Subcutaneous abdominal adipose tissue (tissue), 5 donors: ENCODE measurements at regions not wholly inside any gene's neighbourhood (a gene's known extent, or its start where the extent isn't known, plus 50 kb on each side); places are given as distances from the start of the nearest gene placed in this dataset.

Experiments
- H3K27ac ChIP-seq: one replicate; pipeline ENCODE4 v1.7.0; 2013; ENCODE audit warnings: low read depth, mild to moderate bottlenecking, inconsistent platforms, low read length, moderate library complexity
- H3K27me3 ChIP-seq, 5 donors: one replicate each; pipeline ENCODE4 v1.7.0; 2013; ENCODE audit warnings: low read length in 5 of 5, inconsistent platforms in 1 of 5; ENCODE audit not compliant: control insufficient read depth in 5 of 5, insufficient read depth in 4 of 5
- H3K36me3 ChIP-seq, 5 donors: one replicate each; pipeline ENCODE4 v1.7.0; 2013; ENCODE audit warnings: low read length in 5 of 5; ENCODE audit not compliant: control insufficient read depth in 5 of 5, insufficient read depth in 5 of 5
- H3K4me1 ChIP-seq, 5 donors: one replicate each; pipeline ENCODE4 v1.7.0; 2013; ENCODE audit warnings: low read length in 5 of 5, mild to moderate bottlenecking in 3 of 5, moderate library complexity in 1 of 5; ENCODE audit not compliant: control insufficient read depth in 5 of 5, insufficient read depth in 5 of 5
- H3K4me3 ChIP-seq, 5 donors: one replicate each; pipeline ENCODE4 v1.7.0; 2013; ENCODE audit warnings: low read length in 5 of 5, low read depth in 1 of 5
- H3K9ac ChIP-seq, 5 donors: one replicate each; pipeline ENCODE4 v1.7.0; 2013; ENCODE audit warnings: low read length in 5 of 5, mild to moderate bottlenecking in 4 of 5, moderate library complexity in 3 of 5
- H3K9me3 ChIP-seq, 5 donors: one replicate each; pipeline ENCODE4 v1.7.0; 2013; ENCODE audit warnings: low read length in 5 of 5; ENCODE audit not compliant: control insufficient read depth in 5 of 5
- donor health status: healthy.
- donor health status: healthy.
- donor health status: healthy.
- donor health status: healthy.
- donor health status: healthy.

DNA sequence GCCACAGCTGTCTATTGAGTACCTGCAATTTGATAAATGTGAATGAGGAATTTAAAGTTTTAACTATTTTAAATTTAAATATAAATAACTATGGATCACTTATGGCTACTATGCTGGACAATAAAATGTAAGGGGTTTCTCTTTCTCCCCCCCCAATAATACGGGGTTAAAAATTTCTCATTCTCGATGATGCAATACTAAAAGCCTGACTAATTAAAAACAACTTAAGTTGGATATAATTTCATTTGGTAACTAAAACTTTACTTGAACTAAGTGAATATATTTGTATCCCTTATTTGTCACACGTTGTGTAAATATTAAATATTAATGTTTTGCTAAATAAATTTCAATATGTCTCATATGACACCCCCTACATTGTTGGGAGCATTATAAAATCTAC is 297.3 kb downstream of the GRB14 start:
- H3K36me3 ChIP-seq: no peaks in the 10 kb centered on the region

DNA sequence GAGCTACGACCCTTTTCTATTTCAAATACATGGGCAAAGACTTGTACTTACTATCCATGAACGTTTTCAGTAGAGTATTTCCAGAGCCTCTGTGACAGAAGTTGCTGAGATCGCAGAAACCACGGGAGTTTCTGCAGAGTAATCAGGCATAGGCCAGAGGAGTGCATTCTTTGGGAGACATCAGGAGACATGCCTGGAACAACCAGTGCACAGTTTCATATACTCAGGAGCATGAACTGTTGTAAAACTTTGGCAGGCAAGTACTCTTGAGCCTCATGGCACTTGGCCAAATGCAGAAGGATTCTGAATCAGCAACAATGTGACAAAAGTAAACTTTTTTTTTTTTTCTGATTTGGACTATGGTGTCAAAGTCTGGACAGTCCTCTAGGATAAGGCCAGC is 307.1 kb downstream of the GRB14 start:
- no peak overlapping the region for H3K4me3 ChIP-seq
- H3K9me3 ChIP-seq: no peaks in the 10 kb centered on the region
- no peaks in the 10 kb centered on the region for H3K36me3 ChIP-seq
- peaks cover 0 to 5% (median 0%) of the 10 kb centered on the region in 5 donors for H3K4me1 ChIP-seq
- H3K27me3 ChIP-seq: no peaks in the 10 kb centered on the region
- no peak overlapping the region for H3K27ac ChIP-seq
- no peak overlapping the region for H3K9ac ChIP-seq

More for the DNA sequence above, 297.3 kb downstream of the GRB14 start:
- Histone ChIP-seq H3K9me3 (peaks cover 0 to 21% (median 8%) of the 10 kb centered on the region in 5 donors), H3K4me1 (no peaks in the 10 kb centered on the region), H3K4me3 (no peak overlapping the region), H3K27me3 (no peaks in the 10 kb centered on the region), H3K9ac (no peak overlapping the region), H3K27ac (no peak overlapping the region)

DNA sequence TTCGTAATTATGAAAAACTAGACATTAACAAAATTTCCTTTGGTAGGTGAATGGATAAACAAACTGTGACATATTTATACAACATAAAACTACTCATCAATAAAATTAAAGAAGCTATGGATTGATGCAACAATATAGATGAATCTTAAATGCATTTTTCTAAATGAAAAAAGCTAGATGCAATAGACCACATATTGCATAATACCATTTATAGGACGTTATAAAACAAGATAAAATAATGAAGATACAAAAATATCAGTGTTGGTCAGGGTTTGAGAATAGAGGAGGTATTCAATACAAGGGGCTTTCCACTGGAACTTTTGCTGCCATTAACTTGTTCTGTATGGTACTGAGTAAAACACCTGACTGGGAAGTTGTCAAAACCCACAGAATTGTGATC is 314.4 kb downstream of the GRB14 start:
- H3K4me3 ChIP-seq: no peak overlapping the region
- H3K4me1 ChIP-seq: no peaks in the 10 kb centered on the region

DNA sequence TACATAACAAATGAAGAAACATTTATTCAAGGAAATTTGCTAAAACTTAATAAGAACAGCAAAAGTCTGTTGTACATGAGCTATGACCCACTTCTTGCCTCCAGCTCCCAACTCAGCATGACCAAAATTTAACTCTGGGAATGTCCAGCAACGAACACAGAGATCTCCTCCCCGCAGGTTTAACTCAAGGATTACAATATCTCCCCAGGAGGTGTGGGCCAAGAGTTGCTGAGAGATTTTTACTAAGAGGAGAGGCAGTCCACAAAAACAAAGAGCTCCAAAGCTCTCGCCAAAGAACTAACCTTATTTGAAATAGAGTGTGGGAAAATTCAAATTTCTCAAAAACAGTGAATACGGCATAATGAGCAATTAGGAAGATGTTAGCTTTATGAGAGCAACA is 318.5 kb downstream of the GRB14 start:
- no peak overlapping the region for H3K4me3 ChIP-seq
- no peaks in the 10 kb centered on the region for H3K27me3 ChIP-seq
- H3K27ac ChIP-seq: no peak overlapping the region
- H3K9me3 ChIP-seq: no peaks in the 10 kb centered on the region
- no peak overlapping the region for H3K9ac ChIP-seq
- H3K4me1 ChIP-seq: no peaks in the 10 kb centered on the region
- no peaks in the 10 kb centered on the region for H3K36me3 ChIP-seq

More for the DNA sequence above, 314.4 kb downstream of the GRB14 start:
- Histone ChIP-seq H3K27ac (no peak overlapping the region), H3K9ac (no peak overlapping the region), H3K9me3 (no peaks in the 10 kb centered on the region), H3K27me3 (no peaks in the 10 kb centered on the region), H3K36me3 (no peaks in the 10 kb centered on the region)

DNA sequence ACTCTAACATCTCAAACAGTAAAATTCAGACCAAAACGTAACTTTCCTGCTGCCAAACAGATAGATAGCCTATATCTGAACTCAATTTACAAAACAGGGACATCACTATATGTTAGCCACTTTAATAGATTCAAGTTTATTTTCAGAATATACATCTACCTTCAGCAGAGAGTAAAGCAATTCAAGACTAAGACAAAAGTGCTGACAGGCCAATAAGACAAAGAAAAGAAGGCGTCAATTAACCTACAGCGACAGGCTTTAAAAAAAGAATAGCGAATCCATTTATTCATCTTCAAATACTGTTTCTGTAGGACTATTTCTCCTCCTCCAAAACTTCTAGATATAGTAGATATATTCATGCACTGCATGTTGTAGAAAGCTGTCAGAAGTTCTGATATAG is 333.0 kb downstream of the GRB14 start:
- no peaks in the 10 kb centered on the region for H3K36me3 ChIP-seq
- no peak overlapping the region for H3K27ac ChIP-seq
- H3K27me3 ChIP-seq: no peaks in the 10 kb centered on the region
- no peak overlapping the region for H3K9ac ChIP-seq
- no peaks in the 10 kb centered on the region for H3K9me3 ChIP-seq
- no peaks in the 10 kb centered on the region for H3K4me1 ChIP-seq
- H3K4me3 ChIP-seq: no peak overlapping the region

DNA sequence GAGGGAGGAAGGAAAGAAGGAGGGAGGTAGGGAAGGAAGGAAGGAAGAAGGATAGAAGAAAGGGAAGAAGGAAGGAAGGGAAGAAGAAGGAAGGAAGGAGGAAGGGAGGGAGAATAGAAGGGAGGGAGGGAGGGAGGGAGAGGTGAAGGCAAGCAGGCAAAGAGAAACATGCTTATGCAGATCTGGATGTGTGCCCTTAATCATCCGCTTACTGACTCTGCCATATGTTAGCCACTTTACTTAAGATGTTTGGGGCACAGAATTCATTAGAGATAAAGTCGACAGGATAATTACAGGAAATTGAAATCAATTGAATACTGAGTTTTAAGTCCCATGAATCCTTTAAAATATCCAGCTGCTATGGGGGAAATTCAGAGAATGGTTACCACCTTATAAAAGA is 334.2 kb downstream of the GRB14 start:
- no peaks in the 10 kb centered on the region for H3K36me3 ChIP-seq
- no peak overlapping the region for H3K27ac ChIP-seq
- H3K9me3 ChIP-seq: no peaks in the 10 kb centered on the region
- no peaks in the 10 kb centered on the region for H3K4me1 ChIP-seq
- no peaks in the 10 kb centered on the region for H3K27me3 ChIP-seq
- H3K9ac ChIP-seq: no peak overlapping the region
- H3K4me3 ChIP-seq: no peak overlapping the region

DNA sequence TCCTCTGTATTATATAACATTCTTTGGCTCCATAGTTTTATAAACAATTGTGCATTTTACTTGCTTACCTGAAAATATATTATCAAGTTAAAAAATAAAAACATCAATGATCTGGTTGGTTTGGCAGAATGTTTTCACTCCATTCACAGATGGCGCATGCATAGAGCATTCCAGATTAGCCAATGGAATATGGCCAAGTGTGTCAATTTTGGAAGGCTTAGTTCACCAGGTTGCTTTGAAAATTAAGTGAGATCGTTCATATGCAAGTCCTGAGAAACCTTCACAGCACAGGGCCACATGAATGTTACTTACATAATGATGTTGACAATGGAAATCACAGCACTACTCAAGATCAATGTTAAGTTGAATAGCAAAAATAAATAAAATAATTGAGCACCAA is 335.7 kb downstream of the GRB14 start:
- H3K4me1 ChIP-seq: no peaks in the 10 kb centered on the region
- H3K27me3 ChIP-seq: no peaks in the 10 kb centered on the region
- H3K36me3 ChIP-seq: no peaks in the 10 kb centered on the region
- H3K9ac ChIP-seq: no peak overlapping the region
- no peak overlapping the region for H3K4me3 ChIP-seq
- H3K9me3 ChIP-seq: no peaks in the 10 kb centered on the region
- no peak overlapping the region for H3K27ac ChIP-seq

DNA sequence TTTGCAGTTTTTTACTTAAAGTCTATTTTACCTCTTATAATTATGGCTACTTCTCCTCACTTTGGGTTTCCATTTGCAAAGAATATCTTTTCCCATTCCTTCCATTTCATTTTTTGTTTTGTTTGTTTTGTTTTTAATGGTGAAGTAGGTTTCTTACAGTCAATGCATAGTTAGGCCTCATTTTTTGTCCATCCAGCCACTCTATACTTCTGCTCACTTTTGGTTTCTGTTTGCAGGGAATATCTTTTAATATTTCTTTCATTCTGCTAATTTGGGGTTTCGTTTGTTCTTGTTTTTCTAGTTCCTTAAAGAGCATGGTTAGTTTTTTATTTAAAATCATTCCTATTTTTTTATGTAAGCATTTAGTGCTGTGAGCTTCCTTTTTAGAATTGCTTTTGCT is 339.4 kb downstream of the GRB14 start:
- Histone ChIP-seq H3K27me3 (no peaks in the 10 kb centered on the region), H3K4me1 (no peaks in the 10 kb centered on the region), H3K36me3 (no peaks in the 10 kb centered on the region), H3K9me3 (peaks cover 0 to 4% (median 0%) of the 10 kb centered on the region in 5 donors), H3K4me3 (no peak overlapping the region), H3K27ac (no peak overlapping the region), H3K9ac (no peak overlapping the region)

DNA sequence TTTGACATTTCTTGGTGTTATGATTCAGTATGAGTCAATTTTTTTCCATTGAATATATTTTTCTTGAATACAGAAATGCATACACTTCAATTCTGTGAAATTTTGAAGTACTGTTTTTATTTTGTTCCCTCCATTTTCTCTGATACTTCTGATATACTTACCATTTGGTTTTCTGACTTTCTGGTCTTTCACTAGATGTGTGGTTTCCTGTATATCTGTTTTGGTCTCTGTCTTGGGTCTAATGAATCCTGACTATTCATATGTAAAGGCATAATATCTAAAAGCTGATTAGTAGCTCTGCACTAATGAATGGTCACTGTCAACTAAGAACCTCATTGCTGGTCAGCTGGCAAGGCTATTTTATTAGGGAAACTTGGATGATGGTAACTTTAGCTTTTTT is 345.6 kb downstream of the GRB14 start:
- Histone ChIP-seq H3K4me3 (no peak overlapping the region), H3K36me3 (no peaks in the 10 kb centered on the region), H3K27ac (no peak overlapping the region), H3K9ac (no peak overlapping the region), H3K4me1 (no peaks in the 10 kb centered on the region), H3K27me3 (no peaks in the 10 kb centered on the region), H3K9me3 (peaks cover 0 to 4% (median 2%) of the 10 kb centered on the region in 5 donors)

DNA sequence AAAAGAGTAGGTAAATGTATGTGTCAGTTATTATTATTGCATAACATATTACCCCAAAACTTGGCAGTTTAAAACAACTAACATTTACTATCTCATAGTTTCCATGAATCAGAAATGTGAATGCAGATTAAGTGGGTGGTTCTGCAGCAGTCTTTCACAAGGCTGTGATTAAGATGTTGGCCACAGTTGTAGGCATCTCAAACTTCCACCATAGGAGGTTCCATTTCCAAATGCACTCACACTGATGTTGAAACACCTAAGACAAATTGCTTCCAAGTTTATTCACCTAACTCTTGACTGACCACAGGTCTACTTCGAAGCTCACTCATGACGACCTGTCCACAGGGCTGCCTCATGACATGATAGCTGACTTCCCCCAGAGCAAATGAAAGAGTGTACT is 360.8 kb downstream of the GRB14 start:
- no peak overlapping the region for H3K27ac ChIP-seq
- no peak overlapping the region for H3K9ac ChIP-seq

DNA sequence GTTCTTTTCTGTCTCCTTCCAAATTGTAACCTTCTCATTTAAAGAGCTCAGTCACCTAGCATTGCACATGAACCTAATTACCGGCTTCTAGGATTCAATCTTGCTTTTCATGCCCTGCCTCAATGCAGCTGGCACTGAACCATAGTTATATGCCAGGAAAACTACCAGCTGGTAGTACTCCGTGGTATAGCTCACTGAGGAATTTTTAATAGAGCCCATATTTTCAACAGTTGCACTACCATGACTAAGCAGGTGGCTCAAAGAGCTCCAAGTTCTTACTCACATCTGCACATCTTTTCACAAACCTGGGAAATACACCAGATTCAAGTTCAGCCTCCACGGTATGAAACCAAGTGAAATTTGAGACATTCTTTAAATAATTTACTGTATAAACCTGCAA is 363.5 kb downstream of the GRB14 start:
- Histone ChIP-seq H3K9me3 (no peaks in the 10 kb centered on the region), H3K4me1 (no peaks in the 10 kb centered on the region), H3K9ac (no peak overlapping the region), H3K27ac (no peak overlapping the region), H3K4me3 (no peak overlapping the region), H3K27me3 (no peaks in the 10 kb centered on the region), H3K36me3 (no peaks in the 10 kb centered on the region)

More for the DNA sequence above, 360.8 kb downstream of the GRB14 start:
- H3K9me3 ChIP-seq: no peaks in the 10 kb centered on the region
- H3K27me3 ChIP-seq: no peaks in the 10 kb centered on the region
- no peaks in the 10 kb centered on the region for H3K4me1 ChIP-seq
- no peak overlapping the region for H3K4me3 ChIP-seq
- H3K36me3 ChIP-seq: no peaks in the 10 kb centered on the region
